ENCODE measurements at regions not wholly inside any gene's neighbourhood (a gene's known extent, or its start where the extent isn't known, plus 50 kb on each side); places are given as distances from the start of the nearest gene placed in this dataset.

DNA sequence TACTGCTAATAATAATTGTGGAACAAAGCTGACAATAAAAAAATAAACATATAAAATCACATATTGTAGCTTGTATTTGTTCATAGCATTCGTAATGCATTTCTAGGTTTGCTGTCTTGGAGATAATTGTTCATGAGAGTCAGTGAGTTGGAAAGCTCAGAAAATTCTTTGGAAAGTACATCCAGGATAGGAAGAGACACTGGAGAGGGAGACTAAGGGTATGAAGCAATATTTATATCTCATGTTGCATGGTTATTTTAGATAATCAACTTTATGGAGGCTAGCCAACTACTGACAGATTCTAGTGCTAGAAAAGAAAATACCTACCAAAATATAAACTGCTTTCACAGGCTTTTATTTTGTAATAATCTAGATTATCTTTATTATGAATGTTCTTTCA is 1095.2 kb downstream of the FSCB start:
- H3K4me3 Mint-ChIP-seq: no peak overlapping the region
- no peaks in the 10 kb centered on the region for H3K9me3 Mint-ChIP-seq (ENCODE audit: insufficient read depth)
- Histone ChIP-seq H3K9me3 (ENCODE audit: control extremely low read depth in 1 of 3, control insufficient read depth in 2 of 3, insufficient read depth in 1 of 3, low read length in 2 of 3) (peaks cover 0 to 6% (median 2%) of the 10 kb centered on the region in 3 donors), H3K4me1 (ENCODE audit: control insufficient read depth in 2 of 2, insufficient read depth in 2 of 2, low read length in 2 of 2) (no peaks in the 10 kb centered on the region), H3K9ac (ENCODE audit: low read length) (no peak overlapping the region), H3K36me3 (replicated peaks in 1 of 2; ENCODE audit: control extremely low read depth in 1 of 2, control insufficient read depth in 1 of 2, extremely low read depth in 1 of 2, insufficient read depth in 2 of 2, low read length in 1 of 2) (no peaks in the 10 kb centered on the region), H3K27me3 (replicated peaks in 1 of 4; ENCODE audit: control extremely low read depth in 1 of 4, control insufficient read depth in 3 of 4, insufficient read depth in 4 of 4, low read length in 3 of 4) (no peaks in the 10 kb centered on the region), H3K4me3 (ENCODE audit: control extremely low read depth in 1 of 5, extremely low read depth in 1 of 5, insufficient read depth in 1 of 5, low read depth in 2 of 5, low read length in 4 of 5) (no peak overlapping the region), H2AFZ (ENCODE audit: insufficient read depth, low read depth, low read length, poor library complexity, severe bottlenecking) (no peak overlapping the region), H3K27ac (ENCODE audit: low read length in 2 of 2) (no peak overlapping the region), H3K79me2 (ENCODE audit: control insufficient read depth, insufficient read depth, low read length) (no peaks in the 10 kb centered on the region), H3K4me2 (replicated peaks; ENCODE audit: low read depth, low read length, poor library complexity, severe bottlenecking) (no peak overlapping the region), H4K20me1 (ENCODE audit: control insufficient read depth, insufficient read depth, low read length, poor library complexity, severe bottlenecking) (no peaks in the 10 kb centered on the region)
- H3K27me3 Mint-ChIP-seq: no peaks in the 10 kb centered on the region
- CTCF ChIA-PET: no interaction called here
- no peak for ATAC-seq (ENCODE audit: low read depth)
- DNase-seq: no peak
- TF ChIP-seq, protein P1, sequence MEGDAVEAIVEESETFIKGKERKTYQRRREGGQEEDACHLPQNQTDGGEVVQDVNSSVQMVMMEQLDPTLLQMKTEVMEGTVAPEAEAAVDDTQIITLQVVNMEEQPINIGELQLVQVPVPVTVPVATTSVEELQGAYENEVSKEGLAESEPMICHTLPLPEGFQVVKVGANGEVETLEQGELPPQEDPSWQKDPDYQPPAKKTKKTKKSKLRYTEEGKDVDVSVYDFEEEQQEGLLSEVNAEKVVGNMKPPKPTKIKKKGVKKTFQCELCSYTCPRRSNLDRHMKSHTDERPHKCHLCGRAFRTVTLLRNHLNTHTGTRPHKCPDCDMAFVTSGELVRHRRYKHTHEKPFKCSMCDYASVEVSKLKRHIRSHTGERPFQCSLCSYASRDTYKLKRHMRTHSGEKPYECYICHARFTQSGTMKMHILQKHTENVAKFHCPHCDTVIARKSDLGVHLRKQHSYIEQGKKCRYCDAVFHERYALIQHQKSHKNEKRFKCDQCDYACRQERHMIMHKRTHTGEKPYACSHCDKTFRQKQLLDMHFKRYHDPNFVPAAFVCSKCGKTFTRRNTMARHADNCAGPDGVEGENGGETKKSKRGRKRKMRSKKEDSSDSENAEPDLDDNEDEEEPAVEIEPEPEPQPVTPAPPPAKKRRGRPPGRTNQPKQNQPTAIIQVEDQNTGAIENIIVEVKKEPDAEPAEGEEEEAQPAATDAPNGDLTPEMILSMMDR (IDR thresholded peaks at IDR 0.05): no peak
- no peak for TF ChIP-seq EZH2 (IDR thresholded peaks at IDR 0.05; ENCODE audit: borderline replicate concordance, insufficient read depth, low read depth, low read length, poor library complexity, severe bottlenecking)
- POLR2A ChIA-PET: no interaction called here
- intact Hi-C loops (cut with micrococcal nuclease): no loop called here
- no peaks in the 10 kb centered on the region for H3K4me1 Mint-ChIP-seq
- no CpG with 5 or more reads among the region's 1 CpG for WGBS (ENCODE audit: insufficient coverage)
- H3K27ac Mint-ChIP-seq: no peak overlapping the region

DNA sequence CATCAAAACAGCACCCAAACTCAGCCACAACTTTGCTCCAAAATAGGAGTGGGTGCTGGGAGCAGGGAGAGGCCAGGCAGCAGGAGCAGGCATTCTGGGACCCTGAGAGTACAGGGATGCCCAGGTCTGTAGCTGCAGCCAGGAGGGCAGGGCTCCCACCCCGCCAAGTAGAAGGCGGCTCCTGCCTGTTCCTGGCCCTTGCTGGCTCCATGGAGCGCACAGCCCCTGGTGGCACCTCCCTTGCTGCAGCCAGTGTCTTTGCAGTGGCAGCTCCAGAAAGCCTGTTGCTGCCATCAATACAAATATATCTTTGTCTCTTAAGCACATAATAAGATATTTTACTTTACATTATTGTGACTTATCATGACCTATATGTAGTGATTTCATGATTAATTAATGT is 1096.5 kb downstream of the FSCB start:
- Histone ChIP-seq H3K27me3 (replicated peaks in 1 of 4; ENCODE audit: control extremely low read depth in 1 of 4, control insufficient read depth in 3 of 4, insufficient read depth in 4 of 4, low read length in 3 of 4) (no peaks in the 10 kb centered on the region), H3K9me3 (ENCODE audit: control extremely low read depth in 1 of 3, control insufficient read depth in 2 of 3, insufficient read depth in 1 of 3, low read length in 2 of 3) (peaks cover 0 to 6% (median 2%) of the 10 kb centered on the region in 3 donors), H3K4me1 (ENCODE audit: control insufficient read depth in 2 of 2, insufficient read depth in 2 of 2, low read length in 2 of 2) (no peaks in the 10 kb centered on the region), H3K27ac (ENCODE audit: low read length in 2 of 2) (no peak overlapping the region), H3K9ac (ENCODE audit: low read length) (no peak overlapping the region), H3K36me3 (replicated peaks in 1 of 2; ENCODE audit: control extremely low read depth in 1 of 2, control insufficient read depth in 1 of 2, extremely low read depth in 1 of 2, insufficient read depth in 2 of 2, low read length in 1 of 2) (no peaks in the 10 kb centered on the region), H3K79me2 (ENCODE audit: control insufficient read depth, insufficient read depth, low read length) (no peaks in the 10 kb centered on the region), H3K4me3 (ENCODE audit: control extremely low read depth in 1 of 5, extremely low read depth in 1 of 5, insufficient read depth in 1 of 5, low read depth in 2 of 5, low read length in 4 of 5) (no peak overlapping the region), H2AFZ (ENCODE audit: insufficient read depth, low read depth, low read length, poor library complexity, severe bottlenecking) (no peak overlapping the region), H3K4me2 (replicated peaks; ENCODE audit: low read depth, low read length, poor library complexity, severe bottlenecking) (no peak overlapping the region), H4K20me1 (ENCODE audit: control insufficient read depth, insufficient read depth, low read length, poor library complexity, severe bottlenecking) (no peaks in the 10 kb centered on the region)
- no peaks in the 10 kb centered on the region for H3K9me3 Mint-ChIP-seq (ENCODE audit: insufficient read depth)
- H3K4me1 Mint-ChIP-seq: no peaks in the 10 kb centered on the region
- H3K27me3 Mint-ChIP-seq: no peaks in the 10 kb centered on the region
- no peak overlapping the region for H3K4me3 Mint-ChIP-seq
- H3K27ac Mint-ChIP-seq: no peak overlapping the region
- TF ChIP-seq, protein P1 (IDR thresholded peaks at IDR 0.05): no peak
- TF ChIP-seq EZH2 (IDR thresholded peaks at IDR 0.05; ENCODE audit: borderline replicate concordance, insufficient read depth, low read depth, low read length, poor library complexity, severe bottlenecking): no peak
- no peak for ATAC-seq (ENCODE audit: low read depth)
- 92% methylated on average over 3 of the region's 3 CpGs for WGBS (ENCODE audit: insufficient coverage)
- no peak for DNase-seq
- intact Hi-C loops (cut with micrococcal nuclease): no loop called here
- CTCF ChIA-PET: no interaction called here
- POLR2A ChIA-PET: no interaction called here

All from B cell (primary cell).